Inferior parietal cortex (tissue), 1 donor: ENCODE measurements at regions not wholly inside any gene's neighbourhood (a gene's known extent, or its start where the extent isn't known, plus 50 kb on each side); places are given as distances from the start of the nearest gene placed in this dataset.
"Not testable (repeated sequence)": the region's sequence is repeated elsewhere in the genome, so short reads cannot be mapped to it uniquely, and the experiment has no call there.

Experiments
- DNase-seq: peaks from one replicate; pipeline ENCODE4 v3.0.0-alpha.2; 2016; ENCODE audit errors: extremely low spot score

GRCh38 chr12:25872137-25872536 is 86.3 kb upstream of the RASSF8 start:
- no peak for DNase-seq

- no peak for DNase-seq
Observed at GRCh38 chr12:25875661-25876060, 82.8 kb upstream of the RASSF8 start.

- DNase-seq: no peak
Observed at GRCh38 chr12:25876383-25877045, 82.0 kb upstream of the RASSF8 start.

- DNase-seq: no peak
Observed at GRCh38 chr12:25877446-25877845, 81.0 kb upstream of the RASSF8 start.

GRCh38 chr12:25882266-25882665 is 76.2 kb upstream of the RASSF8 start:
- DNase-seq: no peak

GRCh38 chr12:25883026-25883916 is 75.2 kb upstream of the RASSF8 start:
- DNase-seq: no peak

- DNase-seq: no peak
Observed at GRCh38 chr12:25884024-25884919, 74.2 kb upstream of the RASSF8 start.

- no peak for DNase-seq
Observed at GRCh38 chr12:25884920-25885234, 73.6 kb upstream of the RASSF8 start.

- DNase-seq: no peak
Observed at GRCh38 chr12:25886396-25886795, 72.1 kb upstream of the RASSF8 start.

- no peak for DNase-seq
Observed at GRCh38 chr12:25887367-25887766, 71.1 kb upstream of the RASSF8 start.

GRCh38 chr12:25889185-25889584 is 69.3 kb upstream of the RASSF8 start:
- DNase-seq: no peak

- DNase-seq: not testable (repeated sequence)
Observed at GRCh38 chr12:25891095-25891494, 67.4 kb upstream of the RASSF8 start.

- no peak for DNase-seq
Observed at GRCh38 chr12:25894759-25895158, 63.7 kb upstream of the RASSF8 start.

- DNase-seq: no peak
Observed at GRCh38 chr12:25896981-25897380, 61.5 kb upstream of the RASSF8 start.

GRCh38 chr12:25903603-25904245 is 54.8 kb upstream of the RASSF8 start:
- no peak for DNase-seq

- DNase-seq: no peak
Observed at GRCh38 chr12:25904442-25904841, 54.0 kb upstream of the RASSF8 start.

- DNase-seq: peak; percentile 16
Observed at GRCh38 chr12:25906651-25907340, 51.7 kb upstream of the RASSF8 start.
